ENCODE measurements at regions not wholly inside any gene's neighbourhood (a gene's known extent, or its start where the extent isn't known, plus 50 kb on each side); places are given as distances from the start of the nearest gene placed in this dataset.
"Not testable (repeated sequence)": the region's sequence is repeated elsewhere in the genome, so short reads cannot be mapped to it uniquely, and the experiment has no call there.

GRCh38 chr11:50238368-50238767 is 205.7 kb downstream of the OR4C45 start:
- not testable (repeated sequence) for TF ChIP-seq CTCF, POLR2A (IDR thresholded peaks at IDR 0.05)
